Stimulated activated CD4-positive, alpha-beta T cell treated with anti-CD3 and anti-CD28 coated beads, Interleukin-12 subunit alpha, Interleukin-12 subunit beta, amount 100 ng/mL, for 24 hours (primary cell): ENCODE measurements at regions not wholly inside any gene's neighbourhood (a gene's known extent, or its start where the extent isn't known, plus 50 kb on each side); places are given as distances from the start of the nearest gene placed in this dataset.

Source experiments
- DNase-seq, 2 experiments: peaks; one replicate each; pipeline ENCODE4 v3.0.0-alpha.2; 2020; ENCODE audit warnings: low read depth in 2 of 2

- no peak for DNase-seq
Measured at GRCh38 chr15:53462651-53463050, 296.8 kb downstream of the WDR72 start.

- no peak for DNase-seq
Measured at GRCh38 chr15:53461677-53462076, 297.8 kb downstream of the WDR72 start.

GRCh38 chr15:53458736-53459135, 300.7 kb downstream of the WDR72 start:
- DNase-seq, result no peak

DNA sequence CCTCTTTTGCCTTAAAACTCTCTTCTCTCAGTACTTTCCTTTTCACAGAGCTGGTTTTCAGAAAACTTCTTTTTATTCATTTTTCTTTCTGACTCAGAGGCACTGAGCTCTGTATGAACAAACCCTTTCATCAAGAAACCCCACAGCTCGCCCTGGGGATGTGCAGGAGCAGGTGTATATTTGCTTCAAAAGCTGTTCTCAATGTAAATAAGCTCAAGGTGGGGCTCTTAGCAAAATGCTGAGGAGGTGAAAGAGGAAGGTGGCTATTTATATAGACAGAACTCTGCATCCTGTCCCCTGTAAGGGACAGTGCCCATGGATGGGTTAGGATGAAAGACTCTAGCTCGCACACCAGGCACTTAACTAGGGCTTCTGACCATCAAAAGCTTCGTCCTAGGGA, 302.0 kb downstream of the WDR72 start:
- DNase-seq, result no peak

DNA sequence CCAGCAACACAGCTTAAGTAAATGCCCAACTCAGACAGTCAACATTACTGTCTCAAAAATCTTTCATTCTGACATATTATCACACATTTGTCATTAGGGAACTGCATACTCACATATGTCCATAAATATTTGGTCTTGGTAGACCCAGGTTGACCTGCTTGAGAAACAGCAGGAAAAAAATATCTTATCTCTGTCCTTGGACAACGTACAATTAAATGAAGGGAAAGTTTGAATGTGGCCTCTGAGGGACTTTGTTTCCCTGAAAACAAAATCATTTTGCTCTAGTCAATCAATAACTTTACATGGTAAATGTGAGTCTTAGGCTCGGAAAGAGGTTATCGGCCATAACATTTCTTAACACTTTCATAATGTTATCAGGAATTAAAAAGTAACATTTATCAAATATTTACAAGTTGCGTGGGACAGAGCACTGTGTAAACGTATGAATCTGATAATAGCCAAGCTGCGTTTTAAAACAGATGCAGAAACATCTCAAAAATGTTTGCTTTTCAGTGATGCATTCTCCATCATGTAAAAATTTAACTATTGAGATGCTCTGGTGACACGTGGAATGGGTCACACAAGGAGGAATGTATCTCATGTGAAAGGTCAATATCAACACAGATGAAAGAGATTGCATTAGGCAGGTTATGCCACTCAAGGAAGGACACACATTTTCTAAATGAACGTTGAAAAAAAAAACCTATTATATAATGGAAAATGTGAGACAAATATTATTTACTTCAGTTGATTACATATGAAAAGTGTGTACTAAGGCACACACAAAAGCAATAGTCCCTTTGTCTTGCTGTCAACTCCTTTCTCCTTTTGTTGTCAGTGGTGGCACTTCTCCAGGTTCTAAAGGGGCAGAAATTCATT, 304.4 kb downstream of the WDR72 start:
- no peak for DNase-seq

- no peak for DNase-seq
Measured at GRCh38 chr15:53454535-53454842, 305.0 kb downstream of the WDR72 start.

DNA sequence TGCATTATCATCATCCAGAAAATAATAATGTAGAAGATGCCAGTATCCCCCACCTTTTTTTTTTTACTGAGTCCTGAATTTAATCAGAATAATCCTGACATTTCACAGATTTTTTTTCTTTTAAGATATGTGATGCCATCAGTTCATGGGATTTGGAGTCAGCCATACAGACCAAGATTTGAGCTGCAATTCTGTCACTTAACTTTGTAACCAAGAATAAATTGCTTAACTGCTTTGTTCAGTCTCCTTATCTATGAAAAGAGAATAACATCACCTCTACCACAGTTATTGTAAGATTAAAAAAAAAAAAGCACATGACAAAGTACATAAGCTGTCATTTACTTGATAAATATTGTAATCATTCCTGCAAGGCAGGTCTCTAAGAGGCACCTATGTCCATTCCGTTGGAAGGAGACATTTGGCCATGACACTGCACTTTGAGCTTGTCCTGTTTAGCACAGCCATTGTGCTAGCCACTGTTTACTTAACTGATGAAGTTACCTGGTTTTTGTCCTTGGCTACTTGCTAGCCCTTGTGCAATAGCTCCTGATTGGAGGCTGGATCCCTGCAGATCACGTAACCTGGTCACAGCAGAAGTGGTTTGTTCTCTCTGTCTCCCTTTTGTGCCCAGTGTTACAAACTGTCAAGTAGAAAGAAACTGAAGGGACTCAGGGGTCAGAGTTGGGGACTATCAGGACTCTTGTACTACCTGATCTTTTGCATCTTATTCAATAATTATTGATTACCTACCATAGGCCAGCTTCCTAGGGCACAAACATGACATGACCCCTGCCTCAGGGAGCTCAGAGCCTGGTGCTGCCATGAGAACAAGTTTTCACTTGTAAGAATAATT, 306.0 kb downstream of the WDR72 start:
- no peak for DNase-seq

DNA sequence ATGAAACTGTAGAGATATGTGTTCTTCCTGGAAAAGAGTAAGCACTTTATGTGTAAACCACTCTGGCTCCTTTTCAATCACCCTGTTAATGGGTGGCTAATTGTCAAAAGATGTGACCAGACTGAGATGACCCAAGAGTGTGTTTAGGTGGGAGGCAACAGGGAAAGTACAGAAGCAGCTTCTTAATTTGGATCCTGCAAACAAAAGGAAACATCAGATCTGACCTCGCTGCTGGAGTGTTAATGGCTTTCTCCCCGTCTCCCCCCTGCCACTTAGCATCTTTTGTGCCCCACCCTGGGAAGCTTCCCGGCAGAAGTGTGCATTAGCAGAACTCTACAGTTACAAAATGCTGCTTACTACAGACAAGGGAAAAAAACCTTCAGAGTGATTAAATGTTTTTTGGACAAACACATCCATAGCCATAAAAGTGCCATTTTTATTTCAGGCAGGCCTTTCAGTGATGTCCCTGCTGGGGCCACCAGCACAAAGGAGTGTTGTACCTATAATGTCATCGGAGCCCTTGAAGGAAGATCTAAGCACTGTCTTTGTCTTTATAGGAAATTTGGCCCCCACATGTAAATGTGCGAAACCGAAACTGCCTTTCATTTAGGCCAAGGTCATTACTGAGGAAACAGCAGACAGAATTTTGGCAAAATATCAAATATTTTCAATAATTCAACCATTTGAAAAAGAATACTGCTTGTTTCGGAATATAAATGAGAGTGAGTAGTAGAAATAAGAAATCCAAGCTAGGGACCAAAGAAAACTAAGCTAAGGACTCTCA, 311.0 kb downstream of the WDR72 start:
- DNase-seq, result no peak

GRCh38 chr15:53447742-53448141, 311.7 kb downstream of the WDR72 start:
- DNase-seq, result no peak

GRCh38 chr15:53447053-53447574, 312.3 kb downstream of the WDR72 start:
- DNase-seq, result no peak

DNA sequence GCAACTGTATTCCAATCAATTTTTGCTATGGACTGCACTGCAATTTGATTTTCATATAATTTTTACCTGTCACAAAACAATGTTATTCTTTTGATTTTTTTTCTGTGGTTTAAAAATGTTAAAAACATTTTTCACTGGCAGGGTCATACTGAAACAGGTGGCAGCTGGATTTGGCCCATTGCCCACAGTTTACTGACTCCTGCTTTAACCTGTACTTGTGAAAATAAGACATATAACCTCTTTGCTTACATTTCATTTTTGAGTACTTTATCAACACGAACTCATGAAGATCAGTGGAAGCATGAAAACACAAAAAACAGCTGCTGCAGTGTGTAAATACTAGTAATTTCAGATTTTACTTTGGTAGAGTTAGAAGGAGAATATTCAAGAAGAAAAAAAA, 313.1 kb downstream of the WDR72 start:
- no peak for DNase-seq

DNA sequence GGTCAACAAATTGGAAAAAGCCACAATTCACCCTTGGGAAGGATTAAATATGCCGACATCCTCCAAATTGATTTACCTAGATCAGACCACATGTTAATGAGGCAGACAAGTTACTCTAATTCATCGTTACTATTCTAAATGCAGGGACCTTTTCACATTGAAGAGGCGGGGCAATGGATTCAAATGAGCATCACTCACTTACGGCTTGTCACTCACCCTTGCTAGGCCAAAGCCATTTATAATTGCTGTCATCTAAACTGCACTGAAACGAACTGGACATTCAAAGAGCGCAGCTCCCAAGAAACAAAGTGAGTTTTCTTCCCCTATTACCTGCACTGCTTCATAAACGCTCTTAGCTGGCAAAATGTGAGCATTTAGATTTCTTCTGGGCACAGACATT, 313.9 kb downstream of the WDR72 start:
- DNase-seq, result no peak

DNA sequence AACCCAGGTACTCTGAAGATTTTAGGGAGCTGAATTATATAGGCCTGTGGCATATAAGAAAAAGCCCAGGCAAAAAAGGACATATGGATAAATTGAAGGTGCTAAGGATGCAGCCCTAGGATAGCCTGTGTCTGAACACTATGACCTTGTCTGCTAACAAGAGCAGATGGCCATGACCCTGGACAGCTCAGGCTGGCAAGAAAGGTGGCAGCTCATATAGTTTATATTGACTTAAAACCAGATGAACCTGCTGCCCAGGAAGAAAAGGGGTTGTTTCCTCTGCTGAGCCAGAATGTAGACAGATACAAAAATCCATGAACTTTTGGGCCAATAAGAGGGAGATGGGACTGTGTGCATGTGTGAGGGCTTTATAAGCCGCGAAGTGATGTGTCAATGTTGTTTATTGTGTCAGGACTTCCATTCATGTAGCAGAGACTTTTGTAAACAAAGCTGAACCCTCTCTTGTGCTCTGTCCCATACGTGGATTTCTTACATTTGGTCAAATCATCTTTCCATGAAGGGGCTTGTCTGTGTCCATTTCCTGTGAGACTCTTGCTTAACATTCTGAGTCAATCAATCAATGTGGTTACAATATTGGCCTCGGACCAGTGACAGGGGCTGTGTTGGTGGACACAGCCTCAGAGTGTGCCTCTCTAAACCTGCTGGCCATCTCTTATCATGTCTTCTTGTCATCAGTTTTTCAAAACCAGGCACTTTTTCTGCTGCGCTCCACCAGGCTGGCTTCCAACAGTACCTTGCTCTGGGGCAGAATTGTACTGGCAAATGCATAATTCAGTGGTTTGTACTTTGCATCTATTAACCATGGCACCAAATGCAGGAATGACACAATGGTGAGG, 321.2 kb downstream of the WDR72 start:
- no peak for DNase-seq

GRCh38 chr15:53437366-53437765, 322.1 kb downstream of the WDR72 start:
- DNase-seq, result no peak

GRCh38 chr15:53434174-53434678, 325.2 kb downstream of the WDR72 start:
- DNase-seq, result no peak

- DNase-seq, result no peak
Measured at GRCh38 chr15:53416219-53416940, 343.1 kb downstream of the WDR72 start.

- no peak for DNase-seq
Measured at GRCh38 chr15:53414167-53414566, 345.3 kb downstream of the WDR72 start.

DNA sequence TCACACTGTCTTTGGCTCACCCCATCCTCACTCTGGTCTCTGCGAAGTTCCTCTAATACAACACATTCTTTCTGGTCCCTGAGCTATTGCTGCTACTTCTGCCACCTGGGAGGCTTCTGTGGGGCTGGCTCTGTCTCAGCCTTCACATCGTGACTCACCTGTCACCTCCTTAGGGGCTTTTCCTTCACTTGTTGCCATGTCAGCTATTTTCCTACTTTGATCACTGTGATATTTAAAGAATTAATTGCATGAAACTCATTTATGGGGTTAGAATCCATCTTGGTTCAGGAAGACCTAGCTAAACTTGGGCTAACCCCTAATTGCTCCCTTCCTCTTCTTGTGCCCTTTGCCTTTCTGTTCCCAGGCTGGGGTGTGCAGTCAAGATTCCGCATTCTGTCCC, 346.9 kb downstream of the WDR72 start:
- no peak for DNase-seq

DNA sequence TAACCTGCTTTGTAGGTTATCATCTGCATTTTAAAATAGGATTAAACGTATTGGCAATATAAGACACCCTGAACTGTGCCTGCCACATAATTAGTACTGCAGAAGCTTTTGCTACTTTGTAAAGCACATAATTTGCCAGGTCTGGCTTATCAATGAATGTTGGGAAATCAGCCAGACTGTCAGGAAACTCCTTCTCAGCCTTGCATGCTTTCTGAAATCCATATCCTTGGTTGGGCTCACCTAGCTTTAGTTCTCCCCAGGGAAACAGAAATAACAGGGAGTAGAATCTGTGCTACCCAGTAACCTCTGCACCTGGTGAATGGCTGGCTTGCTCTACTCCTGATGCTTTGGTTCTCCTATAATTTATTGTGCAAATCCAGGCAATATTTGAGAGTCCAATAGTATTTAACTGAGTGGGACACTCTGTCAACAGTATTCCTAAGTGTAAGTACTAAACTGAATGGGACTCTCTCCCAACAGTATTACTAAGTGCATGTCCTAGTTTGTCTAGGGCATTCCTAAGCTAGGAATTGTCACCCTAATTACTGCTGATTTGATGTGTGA, 354.5 kb downstream of the WDR72 start:
- DNase-seq, result no peak

DNA sequence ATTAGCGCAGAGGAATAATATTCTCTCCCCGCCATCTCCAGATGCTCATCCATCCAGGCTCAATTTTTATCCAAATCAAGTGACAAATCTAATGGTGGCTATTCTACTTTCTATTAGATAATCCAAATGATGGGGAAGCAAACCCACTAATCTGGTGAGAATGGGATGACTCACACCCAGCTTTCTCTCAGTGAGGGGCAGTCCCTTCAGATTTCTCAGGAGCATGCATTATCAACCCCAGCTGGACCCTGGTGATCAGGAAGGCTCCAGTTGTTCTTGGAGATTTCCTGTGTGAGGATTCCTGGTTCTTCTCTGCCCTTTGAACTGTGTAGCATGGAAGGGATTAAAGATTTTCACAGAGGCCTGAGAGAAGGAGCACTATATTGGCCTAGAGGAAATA, 358.0 kb downstream of the WDR72 start:
- DNase-seq, result no peak
